ENCODE measurements at regions not wholly inside any gene's neighbourhood (a gene's known extent, or its start where the extent isn't known, plus 50 kb on each side); places are given as distances from the start of the nearest gene placed in this dataset.

DNA sequence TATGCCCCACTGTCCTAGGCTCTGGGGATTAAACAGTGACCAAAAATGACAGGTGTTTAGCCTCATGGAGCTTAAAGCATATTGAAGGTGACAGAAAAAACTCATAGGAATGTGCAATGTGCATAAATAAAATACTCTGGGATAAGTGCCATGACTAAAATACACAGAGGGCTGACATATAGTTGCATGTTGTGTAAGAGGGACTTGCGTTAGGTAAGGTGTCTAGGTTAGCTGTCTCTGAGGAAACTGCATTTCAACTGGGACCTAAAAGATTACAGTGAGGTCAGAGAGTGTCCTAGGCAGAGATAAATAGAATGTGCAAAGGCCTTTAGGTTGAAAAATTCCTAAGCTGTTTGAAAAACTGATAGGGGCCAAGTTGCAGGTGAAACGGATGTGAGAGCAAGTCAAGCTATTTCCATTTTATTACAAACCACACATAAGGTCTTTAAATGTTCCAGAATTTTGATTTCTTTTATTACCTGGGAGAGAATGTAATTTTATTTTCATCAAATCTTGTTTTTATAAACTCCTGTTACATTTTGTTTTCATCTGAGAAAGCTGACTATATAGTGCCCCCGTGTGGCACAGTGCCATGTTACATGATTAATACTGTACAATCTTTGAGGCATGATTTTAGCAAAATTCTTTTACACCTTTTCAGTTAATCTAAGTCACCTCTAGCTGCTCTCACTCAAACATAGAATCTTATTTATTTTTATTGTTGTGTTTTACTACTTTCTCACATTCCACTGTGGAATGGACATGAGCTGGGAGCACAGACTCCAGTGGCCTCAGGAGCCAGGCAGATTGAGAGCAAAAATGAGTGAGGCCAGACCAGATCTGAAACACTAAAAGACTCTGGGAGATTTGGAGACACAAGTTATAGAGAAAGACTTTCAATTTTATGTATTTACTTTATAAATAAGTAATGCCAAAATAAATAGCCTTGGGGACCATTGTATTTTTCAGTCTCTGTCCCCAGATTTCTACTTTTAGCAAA, 259.6 kb upstream of the ZNF717 start:
- no peak for TF ChIP-seq BACH2 (CRISPR knock-in tag; IDR thresholded peaks at IDR 0.05; ENCODE audit: borderline replicate concordance)
- no peak for TF ChIP-seq PPARA (CRISPR knock-in tag; IDR thresholded peaks at IDR 0.05; ENCODE audit: borderline replicate concordance)
- TF ChIP-seq ZC3H10 (CRISPR knock-in tag; IDR thresholded peaks at IDR 0.05): no peak

Data from SK-N-SH treated with all-trans-retinoic acid at 6 μM for 48 hours (cell line).